ENCODE measurements at regions not wholly inside any gene's neighbourhood (a gene's known extent, or its start where the extent isn't known, plus 50 kb on each side); places are given as distances from the start of the nearest gene placed in this dataset.
"Not testable (repeated sequence)": the region's sequence is repeated elsewhere in the genome, so short reads cannot be mapped to it uniquely, and the experiment has no call there.

- H3K27me3 ChIP-seq (ENCODE audit: insufficient read depth, low read length) = no peaks in the 10 kb centered on the region
- H4K20me1 ChIP-seq (ENCODE audit: insufficient read depth, low read length) = no peaks in the 10 kb centered on the region
- H3K79me2 ChIP-seq (ENCODE audit: insufficient read depth, low read length) = no peaks in the 10 kb centered on the region
- H3K4me2 ChIP-seq (ENCODE audit: insufficient read depth, low read length) = no peak overlapping the region
- DNase-seq (ENCODE audit: insufficient read length, low spot score, missing footprints) = no peak
- H3K4me3 ChIP-seq (ENCODE audit: insufficient read depth, low read length) = no peak overlapping the region
- no peaks in the 10 kb centered on the region for H3K4me1 ChIP-seq (ENCODE audit: insufficient read depth, low read length)
- H2AFZ ChIP-seq (ENCODE audit: low read length) = no peak overlapping the region
- peaks cover 15% of the 10 kb centered on the region for H3K9me3 ChIP-seq (ENCODE audit: low read depth, low read length)
- H3K27ac ChIP-seq (ENCODE audit: low read depth, low read length) = no peak overlapping the region
- TF ChIP-seq CTCF (IDR thresholded peaks at IDR 0.05; ENCODE audit: extremely low read depth, low read depth, low read length) = no peak
- H3K36me3 ChIP-seq (ENCODE audit: insufficient read depth, low read length) = no peaks in the 10 kb centered on the region
These were observed 185.6 kb downstream of the OR4M2 start for GRCh38 chr15:22265970-22266369.

- no peaks in the 10 kb centered on the region for H3K36me3 ChIP-seq (ENCODE audit: insufficient read depth, low read length)
- no peaks in the 10 kb centered on the region for H3K79me2 ChIP-seq (ENCODE audit: insufficient read depth, low read length)
- H2AFZ ChIP-seq (ENCODE audit: low read length) = no peak overlapping the region
- H3K4me2 ChIP-seq (ENCODE audit: insufficient read depth, low read length) = no peak overlapping the region
- H3K27me3 ChIP-seq (ENCODE audit: insufficient read depth, low read length) = no peaks in the 10 kb centered on the region
- peaks cover 11% of the 10 kb centered on the region for H3K9me3 ChIP-seq (ENCODE audit: low read depth, low read length)
- no peaks in the 10 kb centered on the region for H4K20me1 ChIP-seq (ENCODE audit: insufficient read depth, low read length)
- DNase-seq (ENCODE audit: insufficient read length, low spot score, missing footprints) = no peak
- TF ChIP-seq CTCF (IDR thresholded peaks at IDR 0.05; ENCODE audit: extremely low read depth, low read depth, low read length) = no peak
- no peak overlapping the region for H3K4me3 ChIP-seq (ENCODE audit: insufficient read depth, low read length)
- H3K4me1 ChIP-seq (ENCODE audit: insufficient read depth, low read length) = no peaks in the 10 kb centered on the region
- no peak overlapping the region for H3K27ac ChIP-seq (ENCODE audit: low read depth, low read length)
These were observed 187.4 kb downstream of the OR4M2 start for GRCh38 chr15:22267761-22268160.

- peaks cover 10% of the 10 kb centered on the region for H3K9me3 ChIP-seq (ENCODE audit: low read depth, low read length)
- not testable (repeated sequence) for H3K27ac ChIP-seq (ENCODE audit: low read depth, low read length); H3K4me1 ChIP-seq (ENCODE audit: insufficient read depth, low read length); H4K20me1 ChIP-seq (ENCODE audit: insufficient read depth, low read length); H3K27me3 ChIP-seq (ENCODE audit: insufficient read depth, low read length); H3K4me3 ChIP-seq (ENCODE audit: insufficient read depth, low read length); H2AFZ ChIP-seq (ENCODE audit: low read length); H3K79me2 ChIP-seq (ENCODE audit: insufficient read depth, low read length); DNase-seq (ENCODE audit: insufficient read length, low spot score, missing footprints); H3K4me2 ChIP-seq (ENCODE audit: insufficient read depth, low read length); H3K36me3 ChIP-seq (ENCODE audit: insufficient read depth, low read length)
These were observed 187.9 kb downstream of the OR4M2 start for GRCh38 chr15:22268201-22268600.

GRCh38 chr15:22268654-22269053 lies 188.3 kb downstream of the OR4M2 start:
- not testable (repeated sequence) for H3K36me3 ChIP-seq (ENCODE audit: insufficient read depth, low read length); H3K4me1 ChIP-seq (ENCODE audit: insufficient read depth, low read length)

GRCh38 chr15:22272286-22273160 lies 186.2 kb upstream of the GOLGA6L22 start:
- not testable (repeated sequence) for H2AFZ ChIP-seq (ENCODE audit: low read length)

More at GRCh38 chr15:22268654-22269053, 188.3 kb downstream of the OR4M2 start:
- not testable (repeated sequence) for H4K20me1 ChIP-seq (ENCODE audit: insufficient read depth, low read length); DNase-seq (ENCODE audit: insufficient read length, low spot score, missing footprints); H2AFZ ChIP-seq (ENCODE audit: low read length); H3K4me3 ChIP-seq (ENCODE audit: insufficient read depth, low read length); H3K27me3 ChIP-seq (ENCODE audit: insufficient read depth, low read length); H3K4me2 ChIP-seq (ENCODE audit: insufficient read depth, low read length); H3K79me2 ChIP-seq (ENCODE audit: insufficient read depth, low read length); H3K27ac ChIP-seq (ENCODE audit: low read depth, low read length)
- H3K9me3 ChIP-seq (ENCODE audit: low read depth, low read length) = peaks cover 10% of the 10 kb centered on the region

GRCh38 chr15:22273185-22273584 lies 185.5 kb upstream of the GOLGA6L22 start:
- not testable (repeated sequence) for H3K4me2 ChIP-seq (ENCODE audit: insufficient read depth, low read length); H3K9me3 ChIP-seq (ENCODE audit: low read depth, low read length); H3K27me3 ChIP-seq (ENCODE audit: insufficient read depth, low read length); H3K4me3 ChIP-seq (ENCODE audit: insufficient read depth, low read length); H3K4me1 ChIP-seq (ENCODE audit: insufficient read depth, low read length); H4K20me1 ChIP-seq (ENCODE audit: insufficient read depth, low read length); DNase-seq (ENCODE audit: insufficient read length, low spot score, missing footprints); H2AFZ ChIP-seq (ENCODE audit: low read length); H3K79me2 ChIP-seq (ENCODE audit: insufficient read depth, low read length); H3K27ac ChIP-seq (ENCODE audit: low read depth, low read length); H3K36me3 ChIP-seq (ENCODE audit: insufficient read depth, low read length)

More at GRCh38 chr15:22272286-22273160, 186.2 kb upstream of the GOLGA6L22 start:
- not testable (repeated sequence) for H3K4me2 ChIP-seq (ENCODE audit: insufficient read depth, low read length); H3K9me3 ChIP-seq (ENCODE audit: low read depth, low read length); H3K36me3 ChIP-seq (ENCODE audit: insufficient read depth, low read length); H3K27ac ChIP-seq (ENCODE audit: low read depth, low read length); DNase-seq (ENCODE audit: insufficient read length, low spot score, missing footprints); H3K27me3 ChIP-seq (ENCODE audit: insufficient read depth, low read length); H3K4me3 ChIP-seq (ENCODE audit: insufficient read depth, low read length); H3K79me2 ChIP-seq (ENCODE audit: insufficient read depth, low read length); H3K4me1 ChIP-seq (ENCODE audit: insufficient read depth, low read length); H4K20me1 ChIP-seq (ENCODE audit: insufficient read depth, low read length)

GRCh38 chr15:22274376-22274775 lies 184.3 kb upstream of the GOLGA6L22 start:
- H3K79me2 ChIP-seq (ENCODE audit: insufficient read depth, low read length); H3K4me1 ChIP-seq (ENCODE audit: insufficient read depth, low read length); H3K36me3 ChIP-seq (ENCODE audit: insufficient read depth, low read length); H3K9me3 ChIP-seq (ENCODE audit: low read depth, low read length); H3K27me3 ChIP-seq (ENCODE audit: insufficient read depth, low read length); H3K4me2 ChIP-seq (ENCODE audit: insufficient read depth, low read length); H4K20me1 ChIP-seq (ENCODE audit: insufficient read depth, low read length); H3K27ac ChIP-seq (ENCODE audit: low read depth, low read length); H3K4me3 ChIP-seq (ENCODE audit: insufficient read depth, low read length); H2AFZ ChIP-seq (ENCODE audit: low read length); DNase-seq (ENCODE audit: insufficient read length, low spot score, missing footprints): not testable (repeated sequence)

Data from osteoblast (primary cell).